ENCODE measurements at regions not wholly inside any gene's neighbourhood (a gene's known extent, or its start where the extent isn't known, plus 50 kb on each side); places are given as distances from the start of the nearest gene placed in this dataset.

DNA sequence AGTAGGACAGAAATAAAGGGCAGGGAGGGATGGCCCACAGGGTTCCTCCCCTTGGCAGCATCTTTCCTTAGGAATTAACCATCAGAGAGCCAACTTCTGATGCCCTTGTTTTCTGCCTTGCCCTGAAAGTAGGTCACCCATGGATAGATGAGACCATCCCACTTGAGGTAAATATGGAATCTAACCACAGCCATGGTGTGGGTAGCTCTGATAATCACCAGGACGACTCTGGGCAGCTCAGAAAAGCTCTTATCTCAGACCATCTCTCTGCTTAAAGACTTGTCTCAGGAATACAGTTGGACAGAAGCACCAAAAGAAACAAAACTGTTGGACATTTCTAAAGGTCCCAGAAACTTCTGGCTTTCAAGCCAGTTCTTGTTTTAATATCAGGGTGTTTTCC lies 101.4 kb upstream of the CELF4 start:
- no peak overlapping the region for H3K27ac ChIP-seq
- DNase-seq (no peak), ATAC-seq (no peak)
- no peak overlapping the region for H3K4me3 ChIP-seq
- TF ChIP-seq, protein P1, sequence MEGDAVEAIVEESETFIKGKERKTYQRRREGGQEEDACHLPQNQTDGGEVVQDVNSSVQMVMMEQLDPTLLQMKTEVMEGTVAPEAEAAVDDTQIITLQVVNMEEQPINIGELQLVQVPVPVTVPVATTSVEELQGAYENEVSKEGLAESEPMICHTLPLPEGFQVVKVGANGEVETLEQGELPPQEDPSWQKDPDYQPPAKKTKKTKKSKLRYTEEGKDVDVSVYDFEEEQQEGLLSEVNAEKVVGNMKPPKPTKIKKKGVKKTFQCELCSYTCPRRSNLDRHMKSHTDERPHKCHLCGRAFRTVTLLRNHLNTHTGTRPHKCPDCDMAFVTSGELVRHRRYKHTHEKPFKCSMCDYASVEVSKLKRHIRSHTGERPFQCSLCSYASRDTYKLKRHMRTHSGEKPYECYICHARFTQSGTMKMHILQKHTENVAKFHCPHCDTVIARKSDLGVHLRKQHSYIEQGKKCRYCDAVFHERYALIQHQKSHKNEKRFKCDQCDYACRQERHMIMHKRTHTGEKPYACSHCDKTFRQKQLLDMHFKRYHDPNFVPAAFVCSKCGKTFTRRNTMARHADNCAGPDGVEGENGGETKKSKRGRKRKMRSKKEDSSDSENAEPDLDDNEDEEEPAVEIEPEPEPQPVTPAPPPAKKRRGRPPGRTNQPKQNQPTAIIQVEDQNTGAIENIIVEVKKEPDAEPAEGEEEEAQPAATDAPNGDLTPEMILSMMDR (IDR thresholded peaks at IDR 0.05), result no peak
- TF ChIP-seq POLR2A (IDR thresholded peaks at IDR 0.05), result no peak
- no CpG with 5 or more reads among the region's 1 CpG for WGBS (ENCODE audit: insufficient coverage, low coverage, low lambda C conversion rate, missing lambda C conversion rate)
- H3K36me3 ChIP-seq, result no peaks in the 10 kb centered on the region
- no peaks in the 10 kb centered on the region for H3K4me1 ChIP-seq
- H3K27me3 ChIP-seq, result no peaks in the 10 kb centered on the region
- no peaks in the 10 kb centered on the region for H3K9me3 ChIP-seq
- intact Hi-C loops (cut with DNase I), result no loop called here

DNA sequence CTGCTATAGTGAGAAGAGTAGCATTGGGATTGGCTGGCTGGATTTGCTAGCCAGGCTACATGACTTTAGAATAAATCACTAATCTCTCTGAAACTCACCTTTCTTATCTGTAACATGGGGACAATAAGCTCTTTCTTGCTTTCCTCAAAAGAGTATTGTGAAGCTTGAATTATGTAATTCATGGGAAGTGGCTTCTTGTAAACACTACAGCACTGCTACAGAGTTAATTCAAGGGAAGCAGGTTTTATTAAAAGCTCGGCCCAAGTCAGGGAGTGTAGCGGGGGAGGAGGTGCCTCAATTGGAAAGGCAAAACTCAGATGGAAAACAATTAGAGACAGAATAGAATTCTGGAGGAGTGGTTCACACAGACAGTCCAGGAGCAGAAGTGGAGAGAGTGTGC lies 100.9 kb upstream of the CELF4 start:
- 44% methylated on average over 2 of the region's 2 CpGs for WGBS (ENCODE audit: insufficient coverage, low coverage, low lambda C conversion rate, missing lambda C conversion rate)
- Histone ChIP-seq H3K36me3 (no peaks in the 10 kb centered on the region), H3K9me3 (no peaks in the 10 kb centered on the region), H3K27me3 (no peaks in the 10 kb centered on the region), H3K4me3 (no peak overlapping the region), H3K27ac (no peak overlapping the region), H3K4me1 (no peaks in the 10 kb centered on the region)
- DNase-seq (no peak), ATAC-seq (no peak)
- intact Hi-C loops (cut with DNase I), result no loop called here
- TF ChIP-seq, protein P1 (IDR thresholded peaks at IDR 0.05), result no peak
- TF ChIP-seq POLR2A (IDR thresholded peaks at IDR 0.05), result no peak

DNA sequence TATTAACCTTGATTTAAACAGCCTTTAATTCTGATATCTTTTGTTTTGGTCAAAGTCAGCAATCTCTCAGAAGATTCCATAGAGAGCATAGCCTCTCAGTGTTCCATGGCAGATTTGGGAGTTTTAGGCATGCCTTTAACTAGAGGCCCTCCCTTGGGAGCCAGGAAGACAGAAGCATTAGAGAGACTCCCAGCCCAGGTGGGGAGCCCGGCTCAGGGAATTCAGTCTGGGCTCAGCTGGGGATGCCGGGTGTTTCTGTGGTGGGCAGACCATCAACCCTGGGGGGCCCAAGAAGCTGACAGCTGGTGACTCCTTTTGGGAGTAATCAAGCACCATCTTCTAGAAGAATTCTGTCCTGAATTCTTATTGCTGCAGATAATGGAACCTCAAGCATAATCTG lies 99.7 kb upstream of the CELF4 start:
- Histone ChIP-seq H3K4me3 (no peak overlapping the region), H3K36me3 (no peaks in the 10 kb centered on the region), H3K27me3 (no peaks in the 10 kb centered on the region), H3K9me3 (no peaks in the 10 kb centered on the region), H3K27ac (no peak overlapping the region), H3K4me1 (no peaks in the 10 kb centered on the region)
- DNase-seq (no peak), ATAC-seq (no peak)
- intact Hi-C loops (cut with DNase I), result no loop called here
- no peak for TF ChIP-seq POLR2A (IDR thresholded peaks at IDR 0.05)
- TF ChIP-seq, protein P1 (IDR thresholded peaks at IDR 0.05), result no peak
- WGBS (ENCODE audit: insufficient coverage, low coverage, low lambda C conversion rate, missing lambda C conversion rate), result no CpG with 5 or more reads among the region's 2 CpGs

DNA sequence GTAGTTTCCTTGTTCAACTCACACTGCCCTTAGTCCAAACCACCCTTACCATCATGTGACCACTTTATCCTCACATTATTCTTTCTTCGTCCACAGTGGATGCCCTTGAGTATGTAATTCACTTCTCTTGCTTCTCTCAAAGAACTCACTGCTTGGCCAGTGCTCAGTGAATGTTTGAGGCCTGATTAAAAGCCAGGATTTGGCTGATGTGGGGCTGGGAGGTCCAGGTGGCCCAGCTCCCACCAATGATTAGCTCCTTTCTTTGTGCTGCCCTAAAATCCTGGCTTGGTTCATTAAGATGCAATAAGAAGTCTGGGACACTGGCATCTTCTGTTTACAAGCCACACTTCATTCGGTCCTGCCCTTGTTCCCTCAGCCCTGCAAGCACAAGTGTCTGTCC lies 97.8 kb upstream of the CELF4 start:
- no peaks in the 10 kb centered on the region for H3K36me3 ChIP-seq
- H3K27ac ChIP-seq, result no peak overlapping the region
- no peaks in the 10 kb centered on the region for H3K27me3 ChIP-seq
- intact Hi-C loops (cut with DNase I), result no loop called here
- WGBS (ENCODE audit: insufficient coverage, low coverage, low lambda C conversion rate, missing lambda C conversion rate), result 64% methylated on average over 2 of the region's 2 CpGs
- no peak for ATAC-seq
- no peak for DNase-seq
- no peak overlapping the region for H3K4me3 ChIP-seq
- TF ChIP-seq, protein P1 (IDR thresholded peaks at IDR 0.05), result no peak
- TF ChIP-seq POLR2A (IDR thresholded peaks at IDR 0.05), result no peak
- H3K4me1 ChIP-seq, result no peaks in the 10 kb centered on the region
- no peaks in the 10 kb centered on the region for H3K9me3 ChIP-seq
